ENCODE measurements at regions not wholly inside any gene's neighbourhood (a gene's known extent, or its start where the extent isn't known, plus 50 kb on each side); places are given as distances from the start of the nearest gene placed in this dataset.

GRCh38 chr13:108006619-108007018, 208.7 kb downstream of the LIG4 start:
- WGBS (ENCODE audit: low lambda C conversion rate, missing lambda C conversion rate), result 93% methylated on average over 9 of the region's 9 CpGs
- H4K20me1 ChIP-seq (ENCODE audit: insufficient read depth, poor library complexity, severe bottlenecking), result no peaks in the 10 kb centered on the region
- H2AFZ ChIP-seq, result no peak overlapping the region
- no peaks in the 10 kb centered on the region for H3K36me3 ChIP-seq (replicated peaks; ENCODE audit: insufficient read depth, low read depth)
- no peak overlapping the region for H3K4me3 ChIP-seq
- H3K27ac ChIP-seq, result no peak overlapping the region
- TF ChIP-seq EZH2phosphoT487 (IDR thresholded peaks at IDR 0.05; ENCODE audit: low read depth, severe bottlenecking, unreplicated experiment) (no peak), EZH2 (IDR thresholded peaks at IDR 0.05; ENCODE audit: borderline replicate concordance) (no peak), CTCF (IDR thresholded peaks at IDR 0.05; ENCODE audit: poor library complexity) (no peak)
- H3K27me3 ChIP-seq, result no peaks in the 10 kb centered on the region
- no peak for DNase-seq (ENCODE audit: low spot score)
- H3K79me2 ChIP-seq, result no peaks in the 10 kb centered on the region
- H3K4me2 ChIP-seq, result no peak overlapping the region
- H3K9me3 ChIP-seq (ENCODE audit: low read depth), result no peaks in the 10 kb centered on the region
- no peaks in the 10 kb centered on the region for H3K4me1 ChIP-seq (ENCODE audit: insufficient read depth)
- H3K9me2 ChIP-seq (replicated peaks; ENCODE audit: insufficient read depth), result no peaks in the 10 kb centered on the region

GRCh38 chr13:108005231-108005630, 210.1 kb downstream of the LIG4 start:
- Histone ChIP-seq H3K79me2 (no peaks in the 10 kb centered on the region), H4K20me1 (ENCODE audit: insufficient read depth, poor library complexity, severe bottlenecking) (no peaks in the 10 kb centered on the region), H3K27me3 (no peaks in the 10 kb centered on the region), H3K4me3 (no peak overlapping the region), H3K9me2 (replicated peaks; ENCODE audit: insufficient read depth) (no peaks in the 10 kb centered on the region), H2AFZ (no peak overlapping the region), H3K36me3 (replicated peaks; ENCODE audit: insufficient read depth, low read depth) (no peaks in the 10 kb centered on the region), H3K4me1 (ENCODE audit: insufficient read depth) (no peaks in the 10 kb centered on the region), H3K27ac (no peak overlapping the region), H3K4me2 (no peak overlapping the region), H3K9me3 (ENCODE audit: low read depth) (no peaks in the 10 kb centered on the region)
- DNase-seq (ENCODE audit: low spot score), result no peak
- WGBS (ENCODE audit: low lambda C conversion rate, missing lambda C conversion rate), result 70% methylated on average over 3 of the region's 3 CpGs
- no peak for TF ChIP-seq CTCF (IDR thresholded peaks at IDR 0.05; ENCODE audit: poor library complexity)
- no peak for TF ChIP-seq EZH2phosphoT487 (IDR thresholded peaks at IDR 0.05; ENCODE audit: low read depth, severe bottlenecking, unreplicated experiment)
- TF ChIP-seq EZH2 (IDR thresholded peaks at IDR 0.05; ENCODE audit: borderline replicate concordance), result no peak

GRCh38 chr13:108003626-108004025, 211.7 kb downstream of the LIG4 start:
- no peak overlapping the region for H3K4me2 ChIP-seq
- no peaks in the 10 kb centered on the region for H4K20me1 ChIP-seq (ENCODE audit: insufficient read depth, poor library complexity, severe bottlenecking)
- H3K9me3 ChIP-seq (ENCODE audit: low read depth), result no peaks in the 10 kb centered on the region
- DNase-seq (ENCODE audit: low spot score), result no peak
- no peak overlapping the region for H3K27ac ChIP-seq
- no peaks in the 10 kb centered on the region for H3K4me1 ChIP-seq (ENCODE audit: insufficient read depth)
- H3K27me3 ChIP-seq, result no peaks in the 10 kb centered on the region
- no peaks in the 10 kb centered on the region for H3K36me3 ChIP-seq (replicated peaks; ENCODE audit: insufficient read depth, low read depth)
- WGBS (ENCODE audit: low lambda C conversion rate, missing lambda C conversion rate), result 95% methylated on average over 3 of the region's 3 CpGs
- TF ChIP-seq EZH2 (IDR thresholded peaks at IDR 0.05; ENCODE audit: borderline replicate concordance), result no peak
- TF ChIP-seq CTCF (IDR thresholded peaks at IDR 0.05; ENCODE audit: poor library complexity), result no peak
- no peak for TF ChIP-seq EZH2phosphoT487 (IDR thresholded peaks at IDR 0.05; ENCODE audit: low read depth, severe bottlenecking, unreplicated experiment)
- H3K4me3 ChIP-seq, result no peak overlapping the region
- no peak overlapping the region for H2AFZ ChIP-seq
- no peaks in the 10 kb centered on the region for H3K9me2 ChIP-seq (replicated peaks; ENCODE audit: insufficient read depth)
- no peaks in the 10 kb centered on the region for H3K79me2 ChIP-seq

- no peaks in the 10 kb centered on the region for H3K9me3 ChIP-seq (ENCODE audit: low read depth)
- 95% methylated on average over 3 of the region's 3 CpGs for WGBS (ENCODE audit: low lambda C conversion rate, missing lambda C conversion rate)
- H3K9me2 ChIP-seq (replicated peaks; ENCODE audit: insufficient read depth), result no peaks in the 10 kb centered on the region
- TF ChIP-seq EZH2 (IDR thresholded peaks at IDR 0.05; ENCODE audit: borderline replicate concordance), result no peak
- no peak for TF ChIP-seq CTCF (IDR thresholded peaks at IDR 0.05; ENCODE audit: poor library complexity)
- TF ChIP-seq EZH2phosphoT487 (IDR thresholded peaks at IDR 0.05; ENCODE audit: low read depth, severe bottlenecking, unreplicated experiment), result no peak
- H3K27me3 ChIP-seq, result no peaks in the 10 kb centered on the region
- H3K4me2 ChIP-seq, result no peak overlapping the region
- no peaks in the 10 kb centered on the region for H3K36me3 ChIP-seq (replicated peaks; ENCODE audit: insufficient read depth, low read depth)
- H4K20me1 ChIP-seq (ENCODE audit: insufficient read depth, poor library complexity, severe bottlenecking), result no peaks in the 10 kb centered on the region
- H3K4me1 ChIP-seq (ENCODE audit: insufficient read depth), result no peaks in the 10 kb centered on the region
- no peak overlapping the region for H2AFZ ChIP-seq
- no peak overlapping the region for H3K27ac ChIP-seq
- DNase-seq (ENCODE audit: low spot score), result no peak
- H3K79me2 ChIP-seq, result no peaks in the 10 kb centered on the region
- H3K4me3 ChIP-seq, result no peak overlapping the region
These were observed 214.3 kb downstream of the LIG4 start for GRCh38 chr13:108000998-108001397.

All from hepatocyte (in vitro differentiated cells).